ENCODE measurements at regions not wholly inside any gene's neighbourhood (a gene's known extent, or its start where the extent isn't known, plus 50 kb on each side); places are given as distances from the start of the nearest gene placed in this dataset.

DNA sequence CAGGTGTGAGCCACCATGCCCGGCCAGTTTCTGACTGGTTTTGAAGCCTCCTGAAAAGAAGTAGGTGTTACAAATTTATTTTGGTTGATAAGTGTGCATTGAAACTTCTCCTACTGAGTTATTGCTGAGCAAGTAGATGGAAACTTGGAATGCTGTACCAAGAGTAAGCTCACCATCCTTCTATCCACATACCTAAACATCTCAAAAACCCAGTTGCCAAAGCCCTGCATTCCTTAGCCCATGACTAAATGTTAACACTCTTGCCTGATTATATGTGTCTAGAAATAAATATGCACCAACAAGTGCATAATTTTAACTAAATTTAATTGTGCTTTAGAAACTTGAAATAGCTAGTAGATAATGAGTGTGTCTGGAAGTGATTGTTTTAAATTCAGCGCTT is 357.8 kb downstream of the DUSP6 start:
- TF ChIP-seq, protein P1, sequence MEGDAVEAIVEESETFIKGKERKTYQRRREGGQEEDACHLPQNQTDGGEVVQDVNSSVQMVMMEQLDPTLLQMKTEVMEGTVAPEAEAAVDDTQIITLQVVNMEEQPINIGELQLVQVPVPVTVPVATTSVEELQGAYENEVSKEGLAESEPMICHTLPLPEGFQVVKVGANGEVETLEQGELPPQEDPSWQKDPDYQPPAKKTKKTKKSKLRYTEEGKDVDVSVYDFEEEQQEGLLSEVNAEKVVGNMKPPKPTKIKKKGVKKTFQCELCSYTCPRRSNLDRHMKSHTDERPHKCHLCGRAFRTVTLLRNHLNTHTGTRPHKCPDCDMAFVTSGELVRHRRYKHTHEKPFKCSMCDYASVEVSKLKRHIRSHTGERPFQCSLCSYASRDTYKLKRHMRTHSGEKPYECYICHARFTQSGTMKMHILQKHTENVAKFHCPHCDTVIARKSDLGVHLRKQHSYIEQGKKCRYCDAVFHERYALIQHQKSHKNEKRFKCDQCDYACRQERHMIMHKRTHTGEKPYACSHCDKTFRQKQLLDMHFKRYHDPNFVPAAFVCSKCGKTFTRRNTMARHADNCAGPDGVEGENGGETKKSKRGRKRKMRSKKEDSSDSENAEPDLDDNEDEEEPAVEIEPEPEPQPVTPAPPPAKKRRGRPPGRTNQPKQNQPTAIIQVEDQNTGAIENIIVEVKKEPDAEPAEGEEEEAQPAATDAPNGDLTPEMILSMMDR (IDR thresholded peaks at IDR 0.05), result no peak
- TF ChIP-seq EZH2 (IDR thresholded peaks at IDR 0.05), result no peak
